ENCODE measurements at regions not wholly inside any gene's neighbourhood (a gene's known extent, or its start where the extent isn't known, plus 50 kb on each side); places are given as distances from the start of the nearest gene placed in this dataset.

DNA sequence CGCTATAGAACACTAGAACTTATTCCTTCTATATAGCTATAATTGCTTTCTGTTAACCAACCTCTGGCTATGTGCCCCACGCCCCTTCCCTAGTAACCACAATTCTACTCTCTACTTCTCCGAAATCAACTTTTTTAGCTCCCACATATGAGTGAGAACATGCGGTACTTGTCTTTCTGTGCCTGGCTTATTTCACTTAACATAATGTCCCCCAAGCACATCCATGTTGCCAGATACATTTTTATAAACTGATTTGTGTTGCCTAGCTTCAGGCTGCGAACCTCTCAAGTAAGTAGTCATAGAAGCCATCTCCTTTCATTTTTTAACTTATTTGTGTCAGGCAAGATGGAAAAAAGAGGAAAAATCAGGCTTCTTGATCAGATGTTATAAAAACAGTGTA, 249.5 kb downstream of the TMEM167A start:
- Histone ChIP-seq H3K4me3 (replicated peaks in 1 of 2; ENCODE audit: low read depth in 1 of 2, low read length in 2 of 2) (no peak overlapping the region), H3K27me3 (ENCODE audit: insufficient read depth, low read length) (no peaks in the 10 kb centered on the region), H3K9ac (ENCODE audit: low read length) (no peak overlapping the region), H3K4me1 (ENCODE audit: control insufficient read depth in 1 of 2, insufficient read depth in 2 of 2, low read length in 2 of 2) (no peaks in the 10 kb centered on the region), H3K4me2 (ENCODE audit: low read length) (no peak overlapping the region), H3K9me2 (ENCODE audit: insufficient read depth) (no peaks in the 10 kb centered on the region; the same call in 1 of the 2 replicates), H3K27ac (ENCODE audit: low read depth, low read length) (no peak overlapping the region), H2AFZ (ENCODE audit: low read depth, low read length, poor library complexity, severe bottlenecking) (no peak overlapping the region), H3K79me2 (ENCODE audit: insufficient read depth, low read length) (no peaks in the 10 kb centered on the region), H4K20me1 (ENCODE audit: insufficient read depth) (no peaks in the 10 kb centered on the region), H3K36me3 (ENCODE audit: control insufficient read depth in 1 of 2, insufficient read depth in 2 of 2, low read length in 2 of 2) (no peaks in the 10 kb centered on the region), H3K9me3 (ENCODE audit: control insufficient read depth in 1 of 2, insufficient read depth in 1 of 2, low read depth in 1 of 2, low read length in 2 of 2) (no peaks in the 10 kb centered on the region)
- intact Hi-C loops (cut with micrococcal nuclease): no loop called here
- CTCF ChIA-PET: no interaction called here
- DNase-seq (ENCODE audit: low read depth, low spot score): no peak
- BruUV-seq (replicated peaks): no TSS peak
- no peak for ATAC-seq
- TF ChIP-seq TCF7L2 (IDR thresholded peaks at IDR 0.05; ENCODE audit: borderline replicate concordance, extremely low read depth, insufficient read depth, insufficient read length): no peak
- POLR2A ChIA-PET: no interaction called here
- RAD21 ChIA-PET (ENCODE audit: low non-redundant PET in 1 of 2, low total read pairs in 2 of 2, uncharacterized antibody in 2 of 2, unreplicated experiment in 2 of 2): no interaction called here

DNA sequence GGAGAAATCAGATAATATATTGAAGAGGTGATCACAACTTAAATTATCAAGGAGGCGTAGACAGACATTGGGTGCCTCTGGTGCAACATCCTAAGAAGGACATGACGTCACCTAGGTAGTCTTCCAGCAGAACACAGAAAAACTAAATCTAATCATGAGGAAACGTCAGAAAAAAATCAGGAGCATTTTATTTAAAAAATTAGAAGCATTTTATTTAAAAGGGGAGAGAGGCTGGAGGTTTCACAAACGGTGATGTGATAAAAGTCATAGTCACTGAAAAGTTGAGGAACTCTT, 254.6 kb downstream of the TMEM167A start:
- Histone ChIP-seq H3K9me3 (ENCODE audit: control insufficient read depth in 1 of 2, insufficient read depth in 1 of 2, low read depth in 1 of 2, low read length in 2 of 2) (no peaks in the 10 kb centered on the region), H3K27me3 (ENCODE audit: insufficient read depth, low read length) (no peaks in the 10 kb centered on the region), H3K9ac (ENCODE audit: low read length) (no peak overlapping the region), H2AFZ (ENCODE audit: low read depth, low read length, poor library complexity, severe bottlenecking) (no peak overlapping the region), H3K79me2 (ENCODE audit: insufficient read depth, low read length) (no peaks in the 10 kb centered on the region), H3K4me3 (replicated peaks in 1 of 2; ENCODE audit: low read depth in 1 of 2, low read length in 2 of 2) (no peak overlapping the region), H4K20me1 (ENCODE audit: insufficient read depth) (no peaks in the 10 kb centered on the region), H3K4me2 (ENCODE audit: low read length) (no peak overlapping the region), H3K36me3 (ENCODE audit: control insufficient read depth in 1 of 2, insufficient read depth in 2 of 2, low read length in 2 of 2) (no peaks in the 10 kb centered on the region), H3K27ac (ENCODE audit: low read depth, low read length) (no peak overlapping the region), H3K4me1 (ENCODE audit: control insufficient read depth in 1 of 2, insufficient read depth in 2 of 2, low read length in 2 of 2) (no peaks in the 10 kb centered on the region), H3K9me2 (ENCODE audit: insufficient read depth) (no peaks in the 10 kb centered on the region; the same call in 1 of the 2 replicates)
- ChIA-PET CTCF (no interaction called here), RAD21 (ENCODE audit: low non-redundant PET in 1 of 2, low total read pairs in 2 of 2, uncharacterized antibody in 2 of 2, unreplicated experiment in 2 of 2) (no interaction called here), POLR2A (no interaction called here)
- ATAC-seq (no peak), DNase-seq (ENCODE audit: low read depth, low spot score) (no peak)
- no TSS peak for BruUV-seq (replicated peaks)
- TF ChIP-seq SRF (IDR thresholded peaks at IDR 0.05; ENCODE audit: low read depth): no peak
- no peak for TF ChIP-seq ATF3 (IDR thresholded peaks at IDR 0.05)
- TF ChIP-seq CEBPB (IDR thresholded peaks at IDR 0.05; ENCODE audit: low read depth): no peak
- TF ChIP-seq ZNF274 (IDR thresholded peaks at IDR 0.05; ENCODE audit: low read depth, low read length): no peak
- no peak for TF ChIP-seq SP1 (IDR thresholded peaks at IDR 0.05; ENCODE audit: low read depth)
- TF ChIP-seq, protein P1, sequence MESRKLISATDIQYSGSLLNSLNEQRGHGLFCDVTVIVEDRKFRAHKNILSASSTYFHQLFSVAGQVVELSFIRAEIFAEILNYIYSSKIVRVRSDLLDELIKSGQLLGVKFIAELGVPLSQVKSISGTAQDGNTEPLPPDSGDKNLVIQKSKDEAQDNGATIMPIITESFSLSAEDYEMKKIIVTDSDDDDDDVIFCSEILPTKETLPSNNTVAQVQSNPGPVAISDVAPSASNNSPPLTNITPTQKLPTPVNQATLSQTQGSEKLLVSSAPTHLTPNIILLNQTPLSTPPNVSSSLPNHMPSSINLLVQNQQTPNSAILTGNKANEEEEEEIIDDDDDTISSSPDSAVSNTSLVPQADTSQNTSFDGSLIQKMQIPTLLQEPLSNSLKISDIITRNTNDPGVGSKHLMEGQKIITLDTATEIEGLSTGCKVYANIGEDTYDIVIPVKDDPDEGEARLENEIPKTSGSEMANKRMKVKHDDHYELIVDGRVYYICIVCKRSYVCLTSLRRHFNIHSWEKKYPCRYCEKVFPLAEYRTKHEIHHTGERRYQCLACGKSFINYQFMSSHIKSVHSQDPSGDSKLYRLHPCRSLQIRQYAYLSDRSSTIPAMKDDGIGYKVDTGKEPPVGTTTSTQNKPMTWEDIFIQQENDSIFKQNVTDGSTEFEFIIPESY (IDR thresholded peaks at IDR 0.05; ENCODE audit: extremely low read depth, insufficient replicate concordance, low read length): no peak
- TF ChIP-seq, protein P2, sequence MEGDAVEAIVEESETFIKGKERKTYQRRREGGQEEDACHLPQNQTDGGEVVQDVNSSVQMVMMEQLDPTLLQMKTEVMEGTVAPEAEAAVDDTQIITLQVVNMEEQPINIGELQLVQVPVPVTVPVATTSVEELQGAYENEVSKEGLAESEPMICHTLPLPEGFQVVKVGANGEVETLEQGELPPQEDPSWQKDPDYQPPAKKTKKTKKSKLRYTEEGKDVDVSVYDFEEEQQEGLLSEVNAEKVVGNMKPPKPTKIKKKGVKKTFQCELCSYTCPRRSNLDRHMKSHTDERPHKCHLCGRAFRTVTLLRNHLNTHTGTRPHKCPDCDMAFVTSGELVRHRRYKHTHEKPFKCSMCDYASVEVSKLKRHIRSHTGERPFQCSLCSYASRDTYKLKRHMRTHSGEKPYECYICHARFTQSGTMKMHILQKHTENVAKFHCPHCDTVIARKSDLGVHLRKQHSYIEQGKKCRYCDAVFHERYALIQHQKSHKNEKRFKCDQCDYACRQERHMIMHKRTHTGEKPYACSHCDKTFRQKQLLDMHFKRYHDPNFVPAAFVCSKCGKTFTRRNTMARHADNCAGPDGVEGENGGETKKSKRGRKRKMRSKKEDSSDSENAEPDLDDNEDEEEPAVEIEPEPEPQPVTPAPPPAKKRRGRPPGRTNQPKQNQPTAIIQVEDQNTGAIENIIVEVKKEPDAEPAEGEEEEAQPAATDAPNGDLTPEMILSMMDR (IDR thresholded peaks at IDR 0.05 in 2 of 3, conservative IDR thresholded peaks at IDR 0.05 in 1 of 3; ENCODE audit: borderline replicate concordance in 1 of 3, insufficient read depth in 1 of 3, low read depth in 2 of 3, low read length in 2 of 3): no peak
- no peak for TF ChIP-seq ZFX (IDR thresholded peaks at IDR 0.05)
- intact Hi-C loops (cut with micrococcal nuclease): no loop called here
